HL-60/S4 treated with retinoic acid at 250 ng/mL for 4 days and 3 days (cell line): ENCODE measurements at regions not wholly inside any gene's neighbourhood (a gene's known extent, or its start where the extent isn't known, plus 50 kb on each side); places are given as distances from the start of the nearest gene placed in this dataset.
"Not testable (repeated sequence)": the region's sequence is repeated elsewhere in the genome, so short reads cannot be mapped to it uniquely, and the experiment has no call there.

Experiments used
- in situ Hi-C: fragments of 300-500 bp; cut with MboI; formaldehyde crosslinking; loops from 2 replicates; pipeline ENCODE4 v1.7.0; 2022; ENCODE audit warnings: low sequenced_read_pairs

DNA sequence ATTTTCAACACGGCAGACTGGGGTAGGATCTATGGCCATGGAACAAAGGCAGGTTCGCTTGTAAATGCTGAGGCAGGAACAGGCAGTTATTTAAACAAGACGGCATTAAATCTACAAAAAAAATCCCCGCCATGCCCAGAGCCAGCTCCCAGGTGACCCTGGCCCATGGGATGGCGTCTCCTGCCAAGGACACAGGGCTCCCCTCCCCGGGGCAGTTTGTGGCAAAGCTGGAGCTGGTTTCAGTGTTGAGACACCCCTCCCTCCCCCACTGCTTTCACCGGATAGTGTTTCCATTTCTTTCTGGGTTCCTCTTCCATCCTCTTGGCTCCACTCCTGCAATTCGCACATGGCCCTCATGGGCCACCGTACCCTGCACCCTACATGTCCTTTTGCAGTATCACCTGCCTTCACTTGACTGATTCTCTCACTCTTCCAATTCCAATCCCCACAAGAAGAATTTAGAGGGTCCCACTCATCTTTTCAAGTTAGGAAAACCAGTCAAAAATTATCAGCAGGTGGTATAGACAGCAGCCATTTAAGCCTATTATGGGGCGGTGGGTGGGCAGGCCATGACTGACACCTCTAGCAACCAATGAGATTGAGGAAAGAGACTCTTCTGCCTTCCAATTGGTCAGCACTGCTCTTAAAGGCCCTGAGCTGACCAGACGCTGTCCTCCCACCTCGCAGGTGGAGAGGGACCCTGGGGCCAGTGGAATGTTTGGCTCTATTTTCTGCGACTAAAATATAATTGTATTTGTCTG, 52.0 kb downstream of the OLIG1 start:
- in situ Hi-C loops = no loop called here

DNA sequence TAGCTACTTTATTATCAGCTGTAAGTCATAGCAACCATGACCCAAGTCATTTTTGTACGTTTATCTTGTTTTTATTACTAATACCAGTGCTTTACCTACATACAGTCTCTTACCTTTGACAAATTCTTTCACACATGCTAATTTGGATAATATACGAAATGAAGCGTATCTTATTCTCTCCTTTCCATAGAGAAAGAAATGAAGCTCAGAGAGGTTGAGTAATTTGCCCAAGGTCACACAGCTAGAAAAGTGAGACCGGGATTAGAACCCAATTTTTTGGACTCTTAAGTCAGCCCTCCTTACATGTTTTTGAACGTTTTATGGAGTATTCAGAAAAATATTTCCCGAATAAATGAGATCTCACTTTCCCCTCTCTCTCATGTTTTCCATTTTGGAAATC, 52.6 kb downstream of the OLIG1 start:
- in situ Hi-C loops = no loop called here

DNA sequence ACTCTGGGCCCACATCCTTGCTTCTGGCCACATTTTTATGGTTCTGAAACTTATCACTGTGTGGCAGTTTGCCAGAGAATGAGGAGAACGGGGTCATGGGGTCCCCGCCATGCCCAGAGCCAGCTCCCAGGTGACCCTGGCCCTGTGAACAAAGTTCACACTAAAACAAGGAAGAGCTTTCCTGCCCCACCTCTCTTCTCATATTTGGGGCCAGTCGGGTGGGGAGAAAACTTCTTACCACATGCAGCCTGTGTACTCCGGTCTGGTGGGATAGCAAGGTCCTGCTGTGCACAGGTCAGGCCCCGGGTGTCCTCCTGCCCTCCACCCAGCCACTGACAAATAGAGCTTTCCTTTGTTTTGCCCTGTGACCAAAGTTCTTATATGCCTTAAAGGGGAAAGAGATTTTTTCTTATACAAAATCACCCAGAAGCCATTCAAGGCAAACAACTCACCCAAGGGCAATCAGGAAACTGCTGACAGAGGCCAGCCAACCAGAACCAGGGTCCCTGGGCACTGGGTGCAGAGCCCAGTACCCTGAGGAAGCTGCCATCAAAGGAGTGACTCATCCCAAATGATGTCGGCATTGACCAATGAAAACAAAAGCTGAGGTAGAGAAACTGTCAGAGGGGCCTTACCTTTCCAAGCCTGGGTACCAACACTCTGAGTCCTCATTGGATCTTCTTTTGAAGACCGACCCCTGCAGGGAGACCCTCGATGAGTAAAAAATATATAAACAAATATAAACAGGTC, 53.6 kb downstream of the OLIG1 start:
- in situ Hi-C loops = no loop called here

DNA sequence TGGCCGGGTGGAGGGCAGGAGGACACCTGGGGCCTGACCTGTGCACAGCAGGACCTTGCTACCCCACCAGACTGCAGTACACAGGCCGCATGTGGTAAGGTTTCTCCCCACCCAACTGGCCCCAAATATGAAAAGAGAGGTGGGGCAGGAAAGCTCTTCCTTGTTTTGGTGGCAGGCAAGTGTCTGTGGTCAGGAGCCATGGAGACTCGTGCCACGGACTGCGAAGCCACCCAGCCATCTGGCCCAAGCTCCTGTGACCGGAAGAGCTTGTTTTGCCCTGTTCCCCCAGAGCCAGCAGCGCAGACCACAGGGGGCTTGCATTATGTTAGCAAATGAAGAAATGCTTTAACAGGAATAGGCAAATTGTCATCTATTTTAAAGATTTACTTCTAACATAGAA, 54.9 kb downstream of the OLIG1 start:
- in situ Hi-C loops = no loop called here

DNA sequence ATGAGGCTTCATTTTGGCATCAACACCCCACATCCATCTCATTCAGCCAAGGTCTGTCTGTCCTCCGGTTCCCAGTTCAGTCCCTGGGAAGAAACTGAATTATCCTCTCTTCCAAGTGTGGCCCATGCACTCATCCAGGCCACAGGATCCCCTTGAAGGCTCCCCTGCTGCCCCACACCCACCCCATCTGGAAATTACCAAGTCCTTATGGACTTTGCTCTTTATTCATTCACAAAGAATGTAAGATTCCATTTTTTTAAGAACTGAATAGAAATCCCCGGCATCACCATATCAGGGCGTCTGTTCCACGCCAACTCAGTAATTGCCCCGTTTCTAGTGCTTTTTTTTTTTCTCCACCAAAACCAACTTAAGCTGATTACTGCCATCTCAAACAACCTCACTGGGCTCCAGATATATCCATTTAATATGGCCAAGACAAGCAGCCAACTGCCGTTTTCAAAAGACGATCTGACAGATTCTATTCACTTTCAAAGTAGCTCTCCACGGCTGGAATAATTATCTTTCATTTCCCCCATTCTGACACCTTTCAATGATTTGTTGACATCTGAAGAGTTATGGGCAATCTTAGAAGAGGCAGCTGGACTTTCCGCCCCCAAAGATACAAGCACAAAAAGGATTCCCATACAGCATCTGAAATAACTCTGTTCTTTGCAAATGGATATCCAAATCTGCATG, 55.9 kb downstream of the OLIG1 start:
- in situ Hi-C loops = no loop called here

DNA sequence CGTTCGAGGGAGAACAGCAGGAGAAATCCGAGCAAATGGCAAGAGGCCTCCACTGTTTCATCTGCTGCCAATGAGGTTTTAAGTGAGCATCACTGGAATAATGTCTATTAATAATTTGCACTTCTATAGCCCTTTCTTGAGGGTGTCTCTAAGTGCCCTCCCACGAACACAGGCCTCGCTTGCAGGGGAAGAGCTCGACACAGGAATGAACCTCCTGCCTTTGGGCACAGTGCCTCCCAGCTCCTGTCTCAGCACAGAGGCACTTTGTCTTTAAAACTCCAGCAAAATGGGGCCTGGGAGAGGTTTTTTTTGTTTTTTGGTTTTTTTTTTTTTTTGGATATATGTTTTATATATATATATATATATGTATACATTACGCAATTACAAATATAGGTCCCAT, 56.6 kb downstream of the OLIG1 start:
- in situ Hi-C loops = no loop called here

DNA sequence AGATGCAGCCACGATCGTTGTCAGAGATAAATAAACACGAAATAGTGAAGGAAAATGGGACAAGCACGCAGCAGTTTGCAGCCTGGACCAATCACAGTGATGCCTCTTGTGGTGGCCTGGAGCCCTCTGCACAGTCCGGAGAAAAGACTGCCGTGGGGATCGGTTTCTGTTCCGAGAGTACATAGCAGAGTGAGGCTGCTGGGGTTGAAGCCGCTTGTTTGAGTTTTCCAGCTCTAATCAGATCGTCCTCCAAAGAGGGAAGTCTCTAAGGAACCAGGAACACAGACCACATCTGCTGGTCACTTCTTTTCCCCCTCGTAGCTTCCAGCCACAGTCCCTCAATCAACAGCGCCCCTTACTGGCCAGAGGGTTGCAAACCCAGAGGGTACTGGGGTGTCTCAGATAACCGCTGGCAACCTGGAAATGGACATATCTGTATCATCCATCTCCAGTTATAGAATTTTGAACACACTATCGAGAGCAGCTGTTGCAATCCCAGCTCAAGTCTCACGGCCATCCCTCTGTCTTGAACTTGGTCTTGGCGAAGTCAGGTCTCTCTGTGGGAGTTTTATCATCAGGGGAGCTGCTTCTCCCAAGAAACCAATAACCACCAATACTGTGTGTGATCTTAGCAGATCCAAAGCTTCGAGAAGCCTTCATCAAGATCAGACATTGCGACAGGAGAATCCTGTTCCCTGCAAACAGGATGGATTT, 57.4 kb downstream of the OLIG1 start:
- in situ Hi-C loops = no loop called here

DNA sequence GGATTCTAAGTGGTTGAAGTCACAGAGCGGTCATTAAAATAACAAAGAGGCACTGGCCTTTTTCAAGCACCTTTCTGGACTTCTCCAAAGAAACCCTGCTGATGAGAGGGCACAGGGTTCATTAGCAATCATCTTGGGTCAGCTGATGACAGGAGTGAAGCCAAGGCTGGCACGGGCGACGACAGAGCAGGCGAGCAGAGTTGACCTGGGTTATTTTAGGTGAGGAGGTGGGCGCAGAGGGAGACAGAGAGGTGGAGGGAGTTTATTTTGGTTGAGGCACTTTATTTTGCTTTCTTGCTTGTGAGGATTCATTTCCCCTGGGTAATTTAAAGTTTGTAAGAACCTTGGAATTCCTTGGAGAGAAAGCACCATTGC, 57.9 kb downstream of the OLIG1 start:
- in situ Hi-C loops = no loop called here

DNA sequence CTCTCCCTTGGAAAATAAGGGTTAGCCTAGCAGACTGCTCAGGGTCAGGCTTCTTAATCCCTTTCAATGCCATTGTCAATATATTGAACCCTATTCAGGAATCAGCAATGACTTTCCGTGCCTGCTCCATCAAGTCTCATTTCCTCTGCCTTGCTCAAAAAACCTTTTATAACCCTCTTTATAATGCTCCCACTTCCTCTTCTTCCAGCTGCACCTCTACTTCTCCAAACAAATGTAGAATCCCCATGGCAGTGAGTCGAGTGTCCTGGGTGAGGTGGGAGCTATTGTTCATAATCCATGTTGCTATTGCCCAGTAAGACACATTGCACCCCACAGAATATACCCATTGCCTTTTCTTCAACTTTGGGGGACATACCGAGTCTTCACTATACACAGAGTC, 58.6 kb downstream of the OLIG1 start:
- in situ Hi-C loops = no loop called here

DNA sequence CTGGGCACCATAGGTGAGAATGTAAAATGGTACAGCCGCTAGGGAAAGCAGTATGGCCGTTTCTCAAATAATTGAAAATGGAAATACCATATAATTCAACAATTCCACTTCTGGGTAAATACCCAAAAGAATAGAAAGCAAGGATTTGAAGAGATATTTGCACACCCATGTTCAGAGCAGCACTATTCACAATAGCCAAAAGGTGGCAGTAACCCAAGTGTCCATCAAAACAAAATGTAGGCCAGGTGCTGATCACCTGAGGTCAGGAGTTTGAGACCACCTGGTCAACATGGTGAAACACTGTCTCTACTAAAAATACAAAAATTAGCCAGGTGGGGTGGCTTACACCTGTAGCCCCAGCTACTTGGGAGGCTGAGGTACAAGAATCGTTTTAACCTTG, 62.1 kb downstream of the OLIG1 start:
- in situ Hi-C loops = no loop called here

DNA sequence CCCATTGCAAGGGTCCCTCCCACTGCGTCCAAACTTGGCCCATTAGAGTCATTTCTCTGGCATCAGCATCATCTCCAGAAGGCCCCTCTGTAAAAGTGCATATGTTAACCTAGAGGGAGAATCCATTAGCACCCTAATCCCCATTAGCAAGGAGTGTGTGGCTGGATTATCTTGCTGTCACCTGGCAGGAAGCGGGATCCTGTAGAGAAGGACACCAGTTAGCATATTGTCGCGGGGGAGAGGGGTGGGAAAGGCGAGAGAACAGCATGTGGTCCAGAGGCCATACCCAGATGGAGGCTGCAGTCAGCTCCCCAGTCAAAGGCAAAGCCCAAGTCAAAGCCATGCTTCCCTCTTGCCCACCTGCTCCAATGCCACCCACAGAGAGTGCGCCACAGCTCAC, 64.0 kb downstream of the OLIG1 start:
- in situ Hi-C loops = no loop called here

DNA sequence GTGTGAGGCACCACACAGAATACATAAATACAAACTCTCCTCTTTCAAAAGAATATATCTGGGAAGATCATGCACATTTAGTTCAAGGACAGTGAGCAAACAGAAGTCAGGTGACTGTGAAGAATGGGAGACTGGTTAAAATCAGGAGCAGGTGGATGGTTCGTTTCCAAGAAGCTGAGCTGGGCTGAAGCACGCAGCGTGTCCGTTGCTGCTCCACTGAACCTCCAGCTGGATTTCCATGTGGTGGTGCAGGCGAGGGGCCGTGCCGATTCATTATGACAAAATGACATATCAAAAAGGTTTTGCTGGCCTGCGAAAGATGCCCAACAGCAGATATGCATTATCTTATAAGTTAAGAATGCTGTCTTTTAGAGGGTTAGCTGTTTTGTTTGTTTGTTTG, 66.0 kb downstream of the OLIG1 start:
- in situ Hi-C loops = no loop called here

DNA sequence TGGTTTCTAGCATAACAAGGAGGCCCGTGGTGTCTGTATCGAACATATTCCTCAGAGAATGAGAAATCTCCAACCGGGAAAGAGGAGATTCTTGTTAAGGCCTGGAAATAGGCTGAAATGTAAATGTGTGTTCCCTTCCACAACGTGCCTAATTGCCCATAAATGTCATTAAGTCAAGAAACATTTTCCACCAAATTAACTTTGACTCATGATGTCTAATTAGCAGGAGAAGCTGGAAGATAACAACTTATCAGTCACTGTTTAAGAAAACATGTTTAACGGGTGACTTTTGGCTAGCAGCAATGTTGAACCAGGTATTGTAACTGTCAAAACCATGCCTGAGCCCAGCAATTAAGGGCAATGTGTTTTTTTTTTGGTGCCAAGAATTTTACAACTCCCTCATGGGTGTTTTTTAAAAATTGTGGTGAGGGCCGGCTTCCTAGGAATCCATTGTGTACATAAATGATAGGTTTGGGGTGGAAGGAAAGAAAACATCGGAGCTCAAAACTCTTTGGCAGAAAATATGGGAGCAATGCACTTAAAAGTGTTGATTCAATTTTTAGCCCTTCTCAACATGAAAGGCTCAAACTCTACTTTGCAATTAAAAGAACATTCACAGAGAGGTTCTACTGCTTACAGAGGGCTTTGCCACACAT, 67.0 kb downstream of the OLIG1 start:
- in situ Hi-C loops = no loop called here

DNA sequence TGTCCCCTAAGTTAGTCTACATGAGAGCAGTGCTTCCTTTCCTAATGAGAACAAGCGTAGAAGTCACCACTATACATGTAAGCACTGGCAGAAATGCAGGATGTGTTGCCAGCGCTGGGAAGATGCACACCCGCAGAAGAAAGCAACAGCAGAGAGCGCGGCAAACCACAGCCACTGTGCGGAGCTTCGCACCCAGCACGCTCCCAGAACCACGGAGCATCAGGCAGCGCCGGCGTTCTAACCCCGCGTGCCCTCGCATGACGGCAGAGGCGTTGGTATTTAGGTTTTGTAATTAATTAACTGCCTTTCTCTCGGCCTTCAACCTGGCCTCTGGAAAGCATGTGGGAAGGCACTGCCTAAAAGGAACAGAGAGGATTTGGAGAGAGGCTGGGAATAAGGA, 69.1 kb downstream of the OLIG1 start:
- in situ Hi-C loops = no loop called here

DNA sequence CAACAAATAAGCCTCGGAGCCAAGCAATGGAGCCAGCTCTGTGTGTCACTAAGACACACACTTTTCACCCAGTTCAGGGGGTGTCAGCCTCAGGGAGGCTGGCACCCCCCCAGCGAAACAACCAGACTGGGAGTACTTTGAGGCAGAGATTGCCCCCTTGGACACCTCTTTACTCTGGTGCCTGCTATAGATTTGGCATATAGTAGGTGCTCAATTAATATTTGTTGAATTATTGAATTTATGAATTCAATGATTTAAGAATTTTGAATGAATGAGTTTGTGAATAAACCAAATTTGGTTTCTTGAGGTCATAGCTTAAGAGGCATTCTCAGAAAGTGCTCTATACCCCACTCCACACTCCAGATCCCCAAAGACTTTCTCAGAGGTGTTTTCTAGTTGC, 70.3 kb downstream of the OLIG1 start:
- in situ Hi-C loops = no loop called here

DNA sequence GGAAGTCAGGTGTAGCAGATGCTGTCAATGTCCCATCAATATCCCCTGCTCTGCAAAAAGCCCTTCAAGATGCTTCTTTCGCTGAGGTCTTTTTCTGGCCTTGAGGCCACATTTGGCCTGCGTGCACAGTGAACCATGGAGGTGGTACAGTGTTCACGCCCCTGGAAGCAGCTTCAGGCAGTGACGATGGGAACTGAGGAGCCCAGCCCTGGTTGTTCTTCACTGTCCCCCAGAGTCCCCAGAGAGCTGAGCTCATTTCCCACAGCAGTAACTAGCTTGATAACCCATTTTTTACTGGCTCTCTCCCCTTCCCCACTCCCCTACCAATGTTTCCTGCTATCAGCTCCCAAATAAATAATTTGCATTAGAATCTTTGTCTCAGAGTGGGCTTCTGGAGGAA, 76.5 kb downstream of the OLIG1 start:
- in situ Hi-C loops = no loop called here

DNA sequence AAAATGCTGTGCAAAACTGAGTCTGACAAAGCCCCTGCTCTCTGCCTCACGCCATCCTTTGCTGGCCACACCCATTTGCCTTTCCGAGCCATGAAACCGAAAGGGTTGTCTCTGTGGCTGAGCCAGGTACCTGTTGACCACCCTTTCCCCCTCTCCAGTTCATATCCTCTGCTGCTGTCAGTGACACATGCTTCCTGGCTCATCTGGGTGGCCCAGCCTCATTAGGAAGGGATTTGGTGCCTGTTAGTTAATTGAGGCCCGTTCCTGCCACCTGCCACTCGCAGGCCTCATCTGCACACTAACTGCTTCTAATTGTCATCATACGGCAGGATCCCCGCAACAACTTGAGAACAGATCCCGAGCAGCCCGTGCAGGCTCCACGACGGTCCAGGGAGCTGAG, 79.2 kb downstream of the OLIG1 start:
- in situ Hi-C loops = no loop called here

DNA sequence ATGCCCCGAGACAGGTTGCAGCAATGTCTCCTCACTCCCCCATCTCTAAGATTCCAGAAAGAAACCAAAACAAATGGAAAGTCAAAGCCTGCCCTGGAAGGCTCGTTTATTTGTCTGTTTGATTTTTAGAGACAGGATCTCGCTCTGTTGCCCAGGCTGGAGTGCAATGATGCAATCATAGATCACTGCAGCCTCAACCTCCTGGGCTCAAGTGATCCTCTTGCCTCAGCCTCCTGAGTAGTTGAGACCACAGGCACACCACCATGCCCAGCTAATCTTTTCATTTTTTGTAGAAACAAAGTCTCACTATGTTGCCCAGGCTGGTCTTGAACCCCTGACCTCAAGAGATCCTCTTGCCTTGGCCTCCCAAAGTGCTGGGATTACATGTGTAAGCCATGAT, 78.8 kb upstream of the IFNAR2 start:
- in situ Hi-C loops = not testable (repeated sequence)

DNA sequence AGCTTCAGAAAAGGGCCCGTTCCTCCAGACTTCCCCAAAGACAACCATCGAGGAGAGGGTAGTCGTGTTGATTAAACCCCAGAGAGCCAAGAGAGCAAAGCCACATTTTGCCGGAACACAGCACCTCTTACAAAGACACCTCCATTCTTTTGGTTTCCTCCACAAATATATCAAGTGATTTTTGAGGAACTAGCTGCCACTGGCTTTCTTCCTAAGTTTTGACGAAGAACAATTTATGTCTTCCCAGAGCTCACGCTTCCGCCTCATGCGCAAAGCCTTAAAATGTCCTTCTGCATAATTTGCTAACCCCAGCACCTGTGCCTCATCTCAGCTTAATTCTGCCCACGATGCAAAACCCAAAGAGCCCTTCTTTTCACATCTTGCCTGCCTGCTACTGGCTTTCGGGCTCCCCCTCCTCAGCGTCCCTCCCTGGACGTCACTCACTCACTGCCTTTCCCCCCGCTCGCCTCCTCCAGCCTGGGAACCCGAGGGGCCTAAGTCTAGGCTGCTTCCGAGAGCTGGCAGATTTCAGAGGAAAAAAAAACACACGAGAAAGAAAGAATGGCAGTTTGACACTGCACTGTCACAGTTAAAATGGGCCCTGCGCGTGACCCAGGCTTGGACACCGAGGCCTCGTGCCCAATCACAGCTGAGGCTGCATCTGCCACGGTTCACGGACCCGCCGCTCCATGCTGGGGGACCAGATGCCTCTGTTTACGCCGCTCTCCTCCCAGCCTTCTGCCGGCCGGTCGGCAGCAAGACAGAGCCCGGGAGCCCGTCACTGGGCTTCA, 77.6 kb upstream of the IFNAR2 start:
- in situ Hi-C loops = no loop called here

DNA sequence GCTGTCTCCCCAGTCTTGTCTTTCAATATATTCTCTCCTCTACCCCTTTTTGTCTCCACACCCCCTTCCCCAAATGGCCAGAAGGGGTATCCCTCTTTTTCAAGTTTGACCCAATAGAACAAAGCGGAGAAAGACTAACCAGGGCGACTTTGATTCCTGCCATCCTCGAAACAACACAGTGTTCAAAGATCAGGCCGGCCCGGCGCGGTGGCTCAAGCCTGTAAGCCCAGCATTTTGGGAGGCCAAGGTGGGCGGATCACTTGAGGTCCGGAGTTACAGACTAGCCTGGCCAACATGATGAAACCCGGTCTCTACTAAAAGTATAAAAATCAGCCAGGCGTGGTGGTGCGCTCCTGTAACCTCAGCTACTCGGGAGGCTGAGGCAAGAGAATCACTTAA, 77.0 kb upstream of the IFNAR2 start:
- in situ Hi-C loops = no loop called here
